ENCODE measurements at regions not wholly inside any gene's neighbourhood (a gene's known extent, or its start where the extent isn't known, plus 50 kb on each side); places are given as distances from the start of the nearest gene placed in this dataset.

DNA sequence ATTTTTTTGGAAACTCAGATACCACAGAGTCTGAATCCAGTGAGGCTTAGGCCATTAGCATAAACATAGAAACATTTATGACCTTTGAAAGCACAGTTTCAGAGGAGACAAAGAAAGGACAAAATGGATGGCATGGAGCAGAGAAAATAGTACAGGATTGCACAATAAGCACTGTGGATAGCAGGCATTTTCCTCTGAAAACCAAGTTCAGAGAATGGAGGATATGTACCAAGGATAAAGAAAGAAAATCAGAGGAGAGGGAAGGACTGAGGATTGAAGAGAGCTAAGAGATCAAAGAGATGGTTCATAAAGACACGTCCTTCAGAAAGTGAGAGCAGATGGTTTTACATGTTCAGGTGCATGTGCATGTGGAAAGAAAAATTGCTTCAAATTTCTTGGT lies 707.2 kb upstream of the CELF2 start:
- Histone ChIP-seq H2AFZ (ENCODE audit: low read length) (peak overlapping the region; percentile 70), H2BK120ac (ENCODE audit: low read depth, low read length) (no peak overlapping the region), H3K9me3 (replicated peaks in 1 of 2; ENCODE audit: control insufficient read depth in 2 of 2, insufficient read depth in 1 of 2, low read depth in 1 of 2, low read length in 2 of 2) (no peaks in the 10 kb centered on the region), H3K36me3 (replicated peaks in 1 of 2; ENCODE audit: control insufficient read depth in 2 of 2, insufficient read depth in 2 of 2, low read length in 2 of 2) (no peaks in the 10 kb centered on the region), H3K23ac (ENCODE audit: low read depth, low read length, poor library complexity) (no peak overlapping the region), H2BK5ac (ENCODE audit: low read length) (no peak overlapping the region), H3K4me2 (ENCODE audit: insufficient read depth, low read length, poor library complexity, severe bottlenecking) (no peak overlapping the region), H2AK5ac (ENCODE audit: low read depth, low read length) (no peak overlapping the region), H2BK15ac (ENCODE audit: low read length) (no peak overlapping the region), H3K27ac (replicated peaks; ENCODE audit: low read length) (no peak overlapping the region), H4K8ac (ENCODE audit: low read depth, low read length) (no peak overlapping the region), H3K9ac (ENCODE audit: low read depth, low read length, poor library complexity) (no peak overlapping the region), H3K4me1 (ENCODE audit: control insufficient read depth in 2 of 2, insufficient read depth in 1 of 2, low read depth in 1 of 2, low read length in 2 of 2) (peaks cover 2 to 15% of the 10 kb centered on the region in 2 donors), H3K4ac (ENCODE audit: low read length) (no peak overlapping the region), H2BK12ac (ENCODE audit: low read length) (no peak overlapping the region), H4K91ac (ENCODE audit: low read depth, low read length, poor library complexity) (no peak overlapping the region), H3K4me3 (ENCODE audit: low read length in 2 of 2) (no peak overlapping the region), H3K79me1 (ENCODE audit: low read depth, low read length) (no peaks in the 10 kb centered on the region), H3K18ac (ENCODE audit: low read length) (no peak overlapping the region), H3K14ac (ENCODE audit: low read length) (no peak overlapping the region), H3K27me3 (ENCODE audit: control insufficient read depth in 3 of 3, insufficient read depth in 3 of 3, low read depth in 1 of 3, low read length in 3 of 3) (no peaks in the 10 kb centered on the region)
- no peak for DNase-seq (ENCODE audit: low spot score)
- WGBS, 2 donors (ENCODE audit: extremely low coverage in 2 of 2, insufficient read length in 2 of 2, insufficient replicate concordance in 1 of 2): no CpG with 5 or more reads among the region's 1 CpG

DNA sequence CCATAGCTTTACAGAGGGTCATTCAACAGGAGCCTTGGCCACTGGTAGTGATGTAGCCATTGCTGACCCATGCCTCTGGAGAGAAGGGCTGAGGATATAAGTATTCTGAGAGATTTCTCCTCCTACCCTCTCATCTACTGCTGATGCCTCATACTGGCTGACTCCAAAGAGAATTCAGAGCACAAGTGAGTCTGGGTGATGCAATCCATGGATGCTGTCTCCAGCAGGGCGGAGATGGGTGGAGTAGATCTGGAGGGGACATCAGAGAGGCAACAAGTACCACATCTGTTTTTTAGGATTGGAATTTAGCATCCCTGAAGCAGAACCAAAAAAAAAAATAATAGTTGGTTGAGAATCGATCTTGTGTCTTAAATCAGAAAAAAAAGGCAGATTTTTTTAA lies 705.7 kb upstream of the CELF2 start:
- Histone ChIP-seq H2BK5ac (ENCODE audit: low read length) (no peak overlapping the region), H2BK12ac (ENCODE audit: low read length) (no peak overlapping the region), H3K9ac (ENCODE audit: low read depth, low read length, poor library complexity) (no peak overlapping the region), H3K23ac (ENCODE audit: low read depth, low read length, poor library complexity) (no peak overlapping the region), H3K14ac (ENCODE audit: low read length) (no peak overlapping the region), H3K4me2 (ENCODE audit: insufficient read depth, low read length, poor library complexity, severe bottlenecking) (no peak overlapping the region), H3K4ac (ENCODE audit: low read length) (no peak overlapping the region), H2AK5ac (ENCODE audit: low read depth, low read length) (no peak overlapping the region), H2BK15ac (ENCODE audit: low read length) (no peak overlapping the region), H3K9me3 (replicated peaks in 1 of 2; ENCODE audit: control insufficient read depth in 2 of 2, insufficient read depth in 1 of 2, low read depth in 1 of 2, low read length in 2 of 2) (no peaks in the 10 kb centered on the region), H2AFZ (ENCODE audit: low read length) (no peak overlapping the region), H3K27me3 (ENCODE audit: control insufficient read depth in 3 of 3, insufficient read depth in 3 of 3, low read depth in 1 of 3, low read length in 3 of 3) (no peaks in the 10 kb centered on the region), H3K27ac (replicated peaks; ENCODE audit: low read length) (no peak overlapping the region), H3K36me3 (replicated peaks in 1 of 2; ENCODE audit: control insufficient read depth in 2 of 2, insufficient read depth in 2 of 2, low read length in 2 of 2) (no peaks in the 10 kb centered on the region), H3K18ac (ENCODE audit: low read length) (no peak overlapping the region), H3K4me3 (ENCODE audit: low read length in 2 of 2) (no peak overlapping the region), H3K79me1 (ENCODE audit: low read depth, low read length) (no peaks in the 10 kb centered on the region), H4K8ac (ENCODE audit: low read depth, low read length) (no peak overlapping the region), H2BK120ac (ENCODE audit: low read depth, low read length) (no peak overlapping the region), H3K4me1 (ENCODE audit: control insufficient read depth in 2 of 2, insufficient read depth in 1 of 2, low read depth in 1 of 2, low read length in 2 of 2) (peaks cover 2 to 15% of the 10 kb centered on the region in 2 donors), H4K91ac (ENCODE audit: low read depth, low read length, poor library complexity) (no peak overlapping the region)
- DNase-seq (ENCODE audit: low spot score): no peak
- WGBS, 2 donors (ENCODE audit: extremely low coverage in 2 of 2, insufficient read length in 2 of 2, insufficient replicate concordance in 1 of 2): no CpG with 5 or more reads among the region's 2 CpGs

DNA sequence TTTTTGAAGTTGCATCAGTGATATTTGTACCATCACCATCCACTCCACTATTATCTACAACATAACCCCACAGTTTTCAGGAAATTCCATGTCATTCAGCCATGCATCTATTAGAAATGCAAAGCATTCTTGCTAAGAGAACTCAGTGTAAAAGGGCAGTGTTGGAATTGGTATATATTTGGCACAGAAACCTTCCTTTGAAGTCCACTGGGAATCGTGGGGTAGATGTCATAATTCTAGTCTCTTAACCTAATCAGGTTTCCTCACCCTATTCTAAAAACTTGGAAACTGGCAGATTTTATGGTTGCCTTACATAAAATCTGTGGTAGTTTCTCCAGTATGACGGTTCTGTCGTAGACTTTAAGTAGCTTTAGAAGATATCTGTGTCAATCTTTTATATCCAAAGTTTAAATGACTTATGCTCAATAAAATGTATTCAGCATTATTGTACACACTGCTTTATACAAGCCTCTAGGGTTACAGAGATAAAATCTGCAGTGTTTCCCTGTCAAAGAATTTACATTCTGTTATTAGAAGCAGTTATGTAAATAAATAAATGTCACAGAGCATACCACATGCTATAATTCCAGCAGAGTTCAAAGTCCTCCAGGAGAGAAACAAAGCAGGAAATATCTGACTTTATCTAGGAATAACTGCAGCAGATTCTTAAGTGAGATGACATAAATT lies 704.4 kb upstream of the CELF2 start:
- Histone ChIP-seq H3K9ac (ENCODE audit: low read depth, low read length, poor library complexity) (no peak overlapping the region), H3K27ac (replicated peaks; ENCODE audit: low read length) (no peak overlapping the region), H3K4me1 (ENCODE audit: control insufficient read depth in 2 of 2, insufficient read depth in 1 of 2, low read depth in 1 of 2, low read length in 2 of 2) (peaks cover 0 to 15% of the 10 kb centered on the region in 2 donors), H3K14ac (ENCODE audit: low read length) (no peak overlapping the region), H3K79me1 (ENCODE audit: low read depth, low read length) (no peaks in the 10 kb centered on the region), H2BK5ac (ENCODE audit: low read length) (no peak overlapping the region), H3K23ac (ENCODE audit: low read depth, low read length, poor library complexity) (no peak overlapping the region), H3K36me3 (replicated peaks in 1 of 2; ENCODE audit: control insufficient read depth in 2 of 2, insufficient read depth in 2 of 2, low read length in 2 of 2) (no peaks in the 10 kb centered on the region), H2BK120ac (ENCODE audit: low read depth, low read length) (no peak overlapping the region), H4K8ac (ENCODE audit: low read depth, low read length) (no peak overlapping the region), H3K27me3 (ENCODE audit: control insufficient read depth in 3 of 3, insufficient read depth in 3 of 3, low read depth in 1 of 3, low read length in 3 of 3) (no peaks in the 10 kb centered on the region), H2AK5ac (ENCODE audit: low read depth, low read length) (no peak overlapping the region), H3K4me2 (ENCODE audit: insufficient read depth, low read length, poor library complexity, severe bottlenecking) (no peak overlapping the region), H3K9me3 (replicated peaks in 1 of 2; ENCODE audit: control insufficient read depth in 2 of 2, insufficient read depth in 1 of 2, low read depth in 1 of 2, low read length in 2 of 2) (no peaks in the 10 kb centered on the region), H3K18ac (ENCODE audit: low read length) (no peak overlapping the region), H2BK12ac (ENCODE audit: low read length) (no peak overlapping the region), H2BK15ac (ENCODE audit: low read length) (no peak overlapping the region), H3K4ac (ENCODE audit: low read length) (no peak overlapping the region), H4K91ac (ENCODE audit: low read depth, low read length, poor library complexity) (no peak overlapping the region), H3K4me3 (ENCODE audit: low read length in 2 of 2) (no peak overlapping the region), H2AFZ (ENCODE audit: low read length) (peak overlapping the region; percentile 50)
- no CpG with 5 or more reads among the region's 3 CpGs for WGBS, 2 donors (ENCODE audit: extremely low coverage in 2 of 2, insufficient read length in 2 of 2, insufficient replicate concordance in 1 of 2)
- DNase-seq (ENCODE audit: low spot score): no peak

DNA sequence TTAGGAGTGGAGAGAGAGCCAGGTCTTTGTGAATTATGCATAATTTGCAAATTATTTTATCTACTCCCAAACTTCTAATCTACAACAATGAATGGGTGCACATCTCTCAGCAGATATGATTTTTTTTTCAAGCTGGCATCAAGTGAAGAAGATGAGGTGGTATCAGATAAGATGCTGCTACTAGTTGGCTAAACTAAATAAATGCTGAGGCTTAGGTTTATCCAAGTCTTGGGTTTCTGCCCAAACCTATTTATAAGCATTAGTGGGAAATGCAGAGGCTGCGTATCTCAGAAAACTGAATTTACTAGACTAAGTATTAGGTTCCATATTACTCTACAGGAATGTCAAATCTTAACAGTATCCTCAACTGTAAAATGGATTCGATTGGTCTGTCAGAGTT lies 703.0 kb upstream of the CELF2 start:
- no peaks in the 10 kb centered on the region for H3K27me3 ChIP-seq (ENCODE audit: control insufficient read depth in 3 of 3, insufficient read depth in 3 of 3, low read depth in 1 of 3, low read length in 3 of 3)
- H2BK5ac ChIP-seq (ENCODE audit: low read length): no peak overlapping the region
- no peak overlapping the region for H2BK15ac ChIP-seq (ENCODE audit: low read length)
- H2AFZ ChIP-seq (ENCODE audit: low read length): no peak overlapping the region
- H2BK12ac ChIP-seq (ENCODE audit: low read length): no peak overlapping the region
- H3K27ac ChIP-seq (replicated peaks; ENCODE audit: low read length): no peak overlapping the region
- DNase-seq (ENCODE audit: low spot score): no peak
- H3K79me1 ChIP-seq (ENCODE audit: low read depth, low read length): no peaks in the 10 kb centered on the region
- H3K4me3 ChIP-seq (ENCODE audit: low read length in 2 of 2): no peak overlapping the region
- no peak overlapping the region for H3K4ac ChIP-seq (ENCODE audit: low read length)
- H4K91ac ChIP-seq (ENCODE audit: low read depth, low read length, poor library complexity): no peak overlapping the region
- H3K36me3 ChIP-seq (replicated peaks in 1 of 2; ENCODE audit: control insufficient read depth in 2 of 2, insufficient read depth in 2 of 2, low read length in 2 of 2): no peaks in the 10 kb centered on the region
- WGBS, 2 donors (ENCODE audit: extremely low coverage in 2 of 2, insufficient read length in 2 of 2, insufficient replicate concordance in 1 of 2): no CpG with 5 or more reads among the region's 2 CpGs
- no peak overlapping the region for H3K18ac ChIP-seq (ENCODE audit: low read length)
- H3K14ac ChIP-seq (ENCODE audit: low read length): no peak overlapping the region
- no peaks in the 10 kb centered on the region for H3K9me3 ChIP-seq (replicated peaks in 1 of 2; ENCODE audit: control insufficient read depth in 2 of 2, insufficient read depth in 1 of 2, low read depth in 1 of 2, low read length in 2 of 2)
- H3K23ac ChIP-seq (ENCODE audit: low read depth, low read length, poor library complexity): no peak overlapping the region
- peaks cover 0 to 15% of the 10 kb centered on the region in 2 donors for H3K4me1 ChIP-seq (ENCODE audit: control insufficient read depth in 2 of 2, insufficient read depth in 1 of 2, low read depth in 1 of 2, low read length in 2 of 2)
- no peak overlapping the region for H4K8ac ChIP-seq (ENCODE audit: low read depth, low read length)
- H2AK5ac ChIP-seq (ENCODE audit: low read depth, low read length): no peak overlapping the region
- no peak overlapping the region for H3K9ac ChIP-seq (ENCODE audit: low read depth, low read length, poor library complexity)
- H2BK120ac ChIP-seq (ENCODE audit: low read depth, low read length): no peak overlapping the region
- no peak overlapping the region for H3K4me2 ChIP-seq (ENCODE audit: insufficient read depth, low read length, poor library complexity, severe bottlenecking)

Data from neuronal stem cell (in vitro differentiated cells).